ENCODE measurements at regions not wholly inside any gene's neighbourhood (a gene's known extent, or its start where the extent isn't known, plus 50 kb on each side); places are given as distances from the start of the nearest gene placed in this dataset.

GRCh38 chr19:33904681-33905080, 108.0 kb downstream of the KCTD15 start:
- no peak overlapping the region for H2AFZ ChIP-seq (ENCODE audit: low read depth, low read length)
- H3K4me3 ChIP-seq (ENCODE audit: low read length): no peak overlapping the region
- peaks cover 8% of the 10 kb centered on the region for H3K9me3 ChIP-seq (ENCODE audit: low read length)

GRCh38 chr19:33905473-33905936, 108.8 kb downstream of the KCTD15 start:
- Histone ChIP-seq H3K36me3 (ENCODE audit: insufficient read depth, low read length) (no peaks in the 10 kb centered on the region), H3K9me3 (ENCODE audit: low read length) (peaks cover 8% of the 10 kb centered on the region), H3K4me3 (ENCODE audit: low read length) (peak overlapping the region; percentile 13), H3K4me1 (ENCODE audit: insufficient read depth, low read length) (no peaks in the 10 kb centered on the region), H2AFZ (ENCODE audit: low read depth, low read length) (no peak overlapping the region), H3K27me3 (ENCODE audit: insufficient read depth, low read length) (peaks cover 50% of the 10 kb centered on the region)

More at GRCh38 chr19:33904681-33905080, 108.0 kb downstream of the KCTD15 start:
- peaks cover 50% of the 10 kb centered on the region for H3K27me3 ChIP-seq (ENCODE audit: insufficient read depth, low read length)
- H3K36me3 ChIP-seq (ENCODE audit: insufficient read depth, low read length): no peaks in the 10 kb centered on the region
- no peaks in the 10 kb centered on the region for H3K4me1 ChIP-seq (ENCODE audit: insufficient read depth, low read length)

- H3K4me3 ChIP-seq (ENCODE audit: low read length): peak overlapping the region; percentile 13
- H3K4me1 ChIP-seq (ENCODE audit: insufficient read depth, low read length): no peaks in the 10 kb centered on the region
- H2AFZ ChIP-seq (ENCODE audit: low read depth, low read length): no peak overlapping the region
- H3K27me3 ChIP-seq (ENCODE audit: insufficient read depth, low read length): peaks cover 50% of the 10 kb centered on the region
- H3K9me3 ChIP-seq (ENCODE audit: low read length): peaks cover 8% of the 10 kb centered on the region
- no peaks in the 10 kb centered on the region for H3K36me3 ChIP-seq (ENCODE audit: insufficient read depth, low read length)
These were observed 109.4 kb downstream of the KCTD15 start for GRCh38 chr19:33905937-33906577.

GRCh38 chr19:33906578-33907335, 110.1 kb downstream of the KCTD15 start:
- Histone ChIP-seq H3K36me3 (ENCODE audit: insufficient read depth, low read length) (no peaks in the 10 kb centered on the region), H3K27me3 (ENCODE audit: insufficient read depth, low read length) (peaks cover 50% of the 10 kb centered on the region), H2AFZ (ENCODE audit: low read depth, low read length) (no peak overlapping the region), H3K9me3 (ENCODE audit: low read length) (peaks cover 8% of the 10 kb centered on the region), H3K4me3 (ENCODE audit: low read length) (no peak overlapping the region), H3K4me1 (ENCODE audit: insufficient read depth, low read length) (no peaks in the 10 kb centered on the region)

- no peak overlapping the region for H2AFZ ChIP-seq (ENCODE audit: low read depth, low read length)
- H3K36me3 ChIP-seq (ENCODE audit: insufficient read depth, low read length): no peaks in the 10 kb centered on the region
- peaks cover 8% of the 10 kb centered on the region for H3K9me3 ChIP-seq (ENCODE audit: low read length)
- no peaks in the 10 kb centered on the region for H3K4me1 ChIP-seq (ENCODE audit: insufficient read depth, low read length)
- no peak overlapping the region for H3K4me3 ChIP-seq (ENCODE audit: low read length)
- H3K27me3 ChIP-seq (ENCODE audit: insufficient read depth, low read length): peaks cover 26% of the 10 kb centered on the region
These were observed 114.3 kb downstream of the KCTD15 start for GRCh38 chr19:33910922-33911321.

- no peaks in the 10 kb centered on the region for H3K27me3 ChIP-seq (ENCODE audit: insufficient read depth, low read length)
- no peak overlapping the region for H2AFZ ChIP-seq (ENCODE audit: low read depth, low read length)
- no peak overlapping the region for H3K4me3 ChIP-seq (ENCODE audit: low read length)
- no peaks in the 10 kb centered on the region for H3K9me3 ChIP-seq (ENCODE audit: low read length)
- no peaks in the 10 kb centered on the region for H3K4me1 ChIP-seq (ENCODE audit: insufficient read depth, low read length)
- H3K36me3 ChIP-seq (ENCODE audit: insufficient read depth, low read length): no peaks in the 10 kb centered on the region
These were observed 117.9 kb downstream of the KCTD15 start for GRCh38 chr19:33914599-33914998.

GRCh38 chr19:33916792-33917191, 120.1 kb downstream of the KCTD15 start:
- Histone ChIP-seq H3K4me1 (ENCODE audit: insufficient read depth, low read length) (no peaks in the 10 kb centered on the region), H3K4me3 (ENCODE audit: low read length) (no peak overlapping the region), H3K27me3 (ENCODE audit: insufficient read depth, low read length) (peaks cover 4% of the 10 kb centered on the region), H3K36me3 (ENCODE audit: insufficient read depth, low read length) (no peaks in the 10 kb centered on the region), H3K9me3 (ENCODE audit: low read length) (no peaks in the 10 kb centered on the region), H2AFZ (ENCODE audit: low read depth, low read length) (no peak overlapping the region)

- Histone ChIP-seq H3K4me1 (ENCODE audit: insufficient read depth, low read length) (no peaks in the 10 kb centered on the region), H3K36me3 (ENCODE audit: insufficient read depth, low read length) (no peaks in the 10 kb centered on the region), H2AFZ (ENCODE audit: low read depth, low read length) (no peak overlapping the region)
These were observed 122.6 kb downstream of the KCTD15 start for GRCh38 chr19:33919291-33919690.

GRCh38 chr19:33921165-33921564, 124.5 kb downstream of the KCTD15 start:
- H3K4me3 ChIP-seq (ENCODE audit: low read length): no peak overlapping the region
- no peaks in the 10 kb centered on the region for H3K4me1 ChIP-seq (ENCODE audit: insufficient read depth, low read length)
- no peak overlapping the region for H2AFZ ChIP-seq (ENCODE audit: low read depth, low read length)
- H3K36me3 ChIP-seq (ENCODE audit: insufficient read depth, low read length): no peaks in the 10 kb centered on the region
- H3K27me3 ChIP-seq (ENCODE audit: insufficient read depth, low read length): peaks cover 4% of the 10 kb centered on the region
- no peaks in the 10 kb centered on the region for H3K9me3 ChIP-seq (ENCODE audit: low read length)

More at GRCh38 chr19:33919291-33919690, 122.6 kb downstream of the KCTD15 start:
- Histone ChIP-seq H3K4me3 (ENCODE audit: low read length) (no peak overlapping the region), H3K27me3 (ENCODE audit: insufficient read depth, low read length) (peaks cover 4% of the 10 kb centered on the region), H3K9me3 (ENCODE audit: low read length) (no peaks in the 10 kb centered on the region)

- Histone ChIP-seq H2AFZ (ENCODE audit: low read depth, low read length) (no peak overlapping the region), H3K9me3 (ENCODE audit: low read length) (no peaks in the 10 kb centered on the region), H3K4me3 (ENCODE audit: low read length) (no peak overlapping the region), H3K36me3 (ENCODE audit: insufficient read depth, low read length) (no peaks in the 10 kb centered on the region), H3K27me3 (ENCODE audit: insufficient read depth, low read length) (peaks cover under 1% of the 10 kb centered on the region), H3K4me1 (ENCODE audit: insufficient read depth, low read length) (no peaks in the 10 kb centered on the region)
These were observed 129.6 kb downstream of the KCTD15 start for GRCh38 chr19:33926306-33926705.

- Histone ChIP-seq H3K9me3 (ENCODE audit: low read length) (no peaks in the 10 kb centered on the region), H2AFZ (ENCODE audit: low read depth, low read length) (no peak overlapping the region), H3K4me1 (ENCODE audit: insufficient read depth, low read length) (no peaks in the 10 kb centered on the region), H3K27me3 (ENCODE audit: insufficient read depth, low read length) (no peaks in the 10 kb centered on the region), H3K36me3 (ENCODE audit: insufficient read depth, low read length) (no peaks in the 10 kb centered on the region), H3K4me3 (ENCODE audit: low read length) (no peak overlapping the region)
These were observed 131.3 kb downstream of the KCTD15 start for GRCh38 chr19:33927789-33928457.

- Histone ChIP-seq H3K9me3 (ENCODE audit: low read length) (no peaks in the 10 kb centered on the region), H3K27me3 (ENCODE audit: insufficient read depth, low read length) (no peaks in the 10 kb centered on the region), H3K4me3 (ENCODE audit: low read length) (no peak overlapping the region), H3K36me3 (ENCODE audit: insufficient read depth, low read length) (no peaks in the 10 kb centered on the region), H2AFZ (ENCODE audit: low read depth, low read length) (no peak overlapping the region), H3K4me1 (ENCODE audit: insufficient read depth, low read length) (no peaks in the 10 kb centered on the region)
These were observed 131.8 kb downstream of the KCTD15 start for GRCh38 chr19:33928458-33928950.

- Histone ChIP-seq H3K4me1 (ENCODE audit: insufficient read depth, low read length) (no peaks in the 10 kb centered on the region), H3K27me3 (ENCODE audit: insufficient read depth, low read length) (no peaks in the 10 kb centered on the region), H2AFZ (ENCODE audit: low read depth, low read length) (no peak overlapping the region), H3K4me3 (ENCODE audit: low read length) (no peak overlapping the region), H3K36me3 (ENCODE audit: insufficient read depth, low read length) (no peaks in the 10 kb centered on the region), H3K9me3 (ENCODE audit: low read length) (peaks cover 9% of the 10 kb centered on the region)
These were observed 137.3 kb downstream of the KCTD15 start for GRCh38 chr19:33933931-33934330.
